ENCODE measurements at regions not wholly inside any gene's neighbourhood (a gene's known extent, or its start where the extent isn't known, plus 50 kb on each side); places are given as distances from the start of the nearest gene placed in this dataset.

DNA sequence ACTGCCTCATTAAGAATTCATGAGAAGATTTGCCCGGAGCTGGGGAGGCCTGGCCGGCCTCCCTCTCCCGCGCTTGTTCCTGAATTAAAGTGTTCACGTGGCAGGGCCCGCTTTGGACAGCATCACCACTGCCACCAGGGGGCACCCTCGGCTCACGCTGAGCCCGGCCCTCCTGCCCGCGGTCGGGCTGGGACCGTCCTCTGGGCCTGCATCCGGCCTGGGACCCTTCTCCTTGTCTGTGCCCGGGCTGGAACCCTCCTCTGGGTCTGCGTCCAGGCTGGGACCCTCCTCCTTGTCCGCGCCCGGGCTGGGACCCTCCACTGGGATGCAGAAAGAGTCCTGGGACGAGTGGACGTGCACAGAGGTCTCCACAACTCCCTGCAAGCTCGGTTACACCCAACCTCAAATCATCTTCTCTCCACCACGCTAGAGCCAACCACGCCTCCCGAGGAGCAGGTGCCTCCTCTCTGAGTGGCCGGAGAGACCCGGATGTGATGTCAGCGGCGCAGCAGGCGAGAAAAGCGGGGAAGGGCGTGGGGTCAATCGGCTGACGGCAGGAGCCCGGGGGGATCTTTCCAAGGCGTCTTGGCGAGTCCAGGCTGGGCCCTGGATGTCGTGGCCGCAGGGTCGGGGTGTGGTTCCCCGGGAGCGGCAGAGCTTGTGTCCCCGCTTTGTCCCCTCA, 50.9 kb upstream of the DACT2 start (continued):
- peak; percentile 83 for TF ChIP-seq BORCS8-MEF2B (CRISPR knock-in tag; IDR thresholded peaks at IDR 0.05)
- TF ChIP-seq NFKBIZ (CRISPR knock-in tag; IDR thresholded peaks at IDR 0.05) = 0 out of 2 replicates have a peak, but pooled peaks have one; percentile 40
- TF ChIP-seq HMGA1 (CRISPR knock-in tag; conservative IDR thresholded peaks at IDR 0.05) = no peak
- TF ChIP-seq, protein P1, sequence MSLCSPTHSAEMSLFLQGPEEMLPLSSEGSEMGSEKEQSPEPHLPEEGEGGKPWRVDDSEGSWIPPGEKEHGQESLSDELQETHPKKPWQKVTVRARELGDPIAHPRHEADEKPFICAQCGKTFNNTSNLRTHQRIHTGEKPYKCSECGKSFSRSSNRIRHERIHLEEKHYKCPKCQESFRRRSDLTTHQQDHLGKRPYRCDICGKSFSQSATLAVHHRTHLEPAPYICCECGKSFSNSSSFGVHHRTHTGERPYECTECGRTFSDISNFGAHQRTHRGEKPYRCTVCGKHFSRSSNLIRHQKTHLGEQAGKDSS (CRISPR knock-in tag; IDR thresholded peaks at IDR 0.05; ENCODE audit: borderline replicate concordance, low read depth) = peak; percentile 56; the same call in 1 of the 2 replicates
- TF ChIP-seq, protein P2, sequence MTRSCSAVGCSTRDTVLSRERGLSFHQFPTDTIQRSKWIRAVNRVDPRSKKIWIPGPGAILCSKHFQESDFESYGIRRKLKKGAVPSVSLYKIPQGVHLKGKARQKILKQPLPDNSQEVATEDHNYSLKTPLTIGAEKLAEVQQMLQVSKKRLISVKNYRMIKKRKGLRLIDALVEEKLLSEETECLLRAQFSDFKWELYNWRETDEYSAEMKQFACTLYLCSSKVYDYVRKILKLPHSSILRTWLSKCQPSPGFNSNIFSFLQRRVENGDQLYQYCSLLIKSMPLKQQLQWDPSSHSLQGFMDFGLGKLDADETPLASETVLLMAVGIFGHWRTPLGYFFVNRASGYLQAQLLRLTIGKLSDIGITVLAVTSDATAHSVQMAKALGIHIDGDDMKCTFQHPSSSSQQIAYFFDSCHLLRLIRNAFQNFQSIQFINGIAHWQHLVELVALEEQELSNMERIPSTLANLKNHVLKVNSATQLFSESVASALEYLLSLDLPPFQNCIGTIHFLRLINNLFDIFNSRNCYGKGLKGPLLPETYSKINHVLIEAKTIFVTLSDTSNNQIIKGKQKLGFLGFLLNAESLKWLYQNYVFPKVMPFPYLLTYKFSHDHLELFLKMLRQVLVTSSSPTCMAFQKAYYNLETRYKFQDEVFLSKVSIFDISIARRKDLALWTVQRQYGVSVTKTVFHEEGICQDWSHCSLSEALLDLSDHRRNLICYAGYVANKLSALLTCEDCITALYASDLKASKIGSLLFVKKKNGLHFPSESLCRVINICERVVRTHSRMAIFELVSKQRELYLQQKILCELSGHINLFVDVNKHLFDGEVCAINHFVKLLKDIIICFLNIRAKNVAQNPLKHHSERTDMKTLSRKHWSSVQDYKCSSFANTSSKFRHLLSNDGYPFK (CRISPR knock-in tag; IDR thresholded peaks at IDR 0.05; ENCODE audit: borderline replicate concordance) = peak; percentile 63; the same call in 1 of the 2 replicates
- TF ChIP-seq, protein P3, sequence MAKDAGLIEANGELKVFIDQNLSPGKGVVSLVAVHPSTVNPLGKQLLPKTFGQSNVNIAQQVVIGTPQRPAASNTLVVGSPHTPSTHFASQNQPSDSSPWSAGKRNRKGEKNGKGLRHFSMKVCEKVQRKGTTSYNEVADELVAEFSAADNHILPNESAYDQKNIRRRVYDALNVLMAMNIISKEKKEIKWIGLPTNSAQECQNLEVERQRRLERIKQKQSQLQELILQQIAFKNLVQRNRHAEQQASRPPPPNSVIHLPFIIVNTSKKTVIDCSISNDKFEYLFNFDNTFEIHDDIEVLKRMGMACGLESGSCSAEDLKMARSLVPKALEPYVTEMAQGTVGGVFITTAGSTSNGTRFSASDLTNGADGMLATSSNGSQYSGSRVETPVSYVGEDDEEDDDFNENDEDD (CRISPR knock-in tag; IDR thresholded peaks at IDR 0.05; ENCODE audit: borderline replicate concordance) = peak; percentile 84; the same call in 1 of the 2 replicates
- 0 out of 2 replicates have a peak, but pooled peaks have one; percentile 34 for TF ChIP-seq ZFP36L2 (CRISPR knock-in tag; IDR thresholded peaks at IDR 0.05)
- peak; percentile 74; the same call in 1 of the 2 replicates for TF ChIP-seq CBX5 (CRISPR knock-in tag; IDR thresholded peaks at IDR 0.05; ENCODE audit: borderline replicate concordance)
- no peak for TF ChIP-seq CBX1 (IDR thresholded peaks at IDR 0.05; ENCODE audit: low read depth)
- TF ChIP-seq ZNF619 (CRISPR knock-in tag; IDR thresholded peaks at IDR 0.05) = peak; percentile 65; the same call in 1 of the 2 replicates
- TF ChIP-seq SIX4 (CRISPR knock-in tag; IDR thresholded peaks at IDR 0.05) = no peak
- peak; percentile 68; the same call in 1 of the 2 replicates for TF ChIP-seq KDM4B (CRISPR knock-in tag; IDR thresholded peaks at IDR 0.05)
- TF ChIP-seq NRL (CRISPR knock-in tag; IDR thresholded peaks at IDR 0.05; ENCODE audit: borderline replicate concordance) = 0 out of 2 replicates have a peak, but pooled peaks have one; percentile 16
- TF ChIP-seq DR1 (CRISPR knock-in tag; IDR thresholded peaks at IDR 0.05) = 0 out of 2 replicates have a peak, but pooled peaks have one; percentile 19
- TF ChIP-seq SMAD1 (CRISPR knock-in tag; IDR thresholded peaks at IDR 0.05; ENCODE audit: borderline replicate concordance, low read depth) = 0 out of 2 replicates have a peak, but pooled peaks have one; percentile 59
- TF ChIP-seq KLF6 (CRISPR knock-in tag; IDR thresholded peaks at IDR 0.05) = no peak
- TF ChIP-seq EEA1 (CRISPR knock-in tag; IDR thresholded peaks at IDR 0.05; ENCODE audit: borderline replicate concordance) = peak; percentile 42; the same call in 1 of the 2 replicates
- TF ChIP-seq ZNF33B (CRISPR knock-in tag; IDR thresholded peaks at IDR 0.05) = 0 out of 2 replicates have a peak, but pooled peaks have one; percentile 48
- TF ChIP-seq, protein P4, sequence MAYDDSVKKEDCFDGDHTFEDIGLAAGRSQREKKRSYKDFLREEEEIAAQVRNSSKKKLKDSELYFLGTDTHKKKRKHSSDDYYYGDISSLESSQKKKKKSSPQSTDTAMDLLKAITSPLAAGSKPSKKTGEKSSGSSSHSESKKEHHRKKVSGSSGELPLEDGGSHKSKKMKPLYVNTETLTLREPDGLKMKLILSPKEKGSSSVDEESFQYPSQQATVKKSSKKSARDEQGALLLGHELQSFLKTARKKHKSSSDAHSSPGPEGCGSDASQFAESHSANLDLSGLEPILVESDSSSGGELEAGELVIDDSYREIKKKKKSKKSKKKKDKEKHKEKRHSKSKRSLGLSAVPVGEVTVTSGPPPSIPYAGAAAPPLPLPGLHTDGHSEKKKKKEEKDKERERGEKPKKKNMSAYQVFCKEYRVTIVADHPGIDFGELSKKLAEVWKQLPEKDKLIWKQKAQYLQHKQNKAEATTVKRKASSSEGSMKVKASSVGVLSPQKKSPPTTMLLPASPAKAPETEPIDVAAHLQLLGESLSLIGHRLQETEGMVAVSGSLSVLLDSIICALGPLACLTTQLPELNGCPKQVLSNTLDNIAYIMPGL (CRISPR knock-in tag; IDR thresholded peaks at IDR 0.05; ENCODE audit: borderline replicate concordance in 1 of 2, low read depth in 1 of 2) = peak; percentile 46 to 56; a peak in 2 of 4 replicates
- no peak for TF ChIP-seq ZFP37 (CRISPR knock-in tag; IDR thresholded peaks at IDR 0.05; ENCODE audit: borderline replicate concordance)
- TF ChIP-seq, protein P5, sequence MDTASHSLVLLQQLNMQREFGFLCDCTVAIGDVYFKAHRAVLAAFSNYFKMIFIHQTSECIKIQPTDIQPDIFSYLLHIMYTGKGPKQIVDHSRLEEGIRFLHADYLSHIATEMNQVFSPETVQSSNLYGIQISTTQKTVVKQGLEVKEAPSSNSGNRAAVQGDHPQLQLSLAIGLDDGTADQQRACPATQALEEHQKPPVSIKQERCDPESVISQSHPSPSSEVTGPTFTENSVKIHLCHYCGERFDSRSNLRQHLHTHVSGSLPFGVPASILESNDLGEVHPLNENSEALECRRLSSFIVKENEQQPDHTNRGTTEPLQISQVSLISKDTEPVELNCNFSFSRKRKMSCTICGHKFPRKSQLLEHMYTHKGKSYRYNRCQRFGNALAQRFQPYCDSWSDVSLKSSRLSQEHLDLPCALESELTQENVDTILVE (CRISPR knock-in tag; IDR thresholded peaks at IDR 0.05) = peak; percentile 34; the same call in 1 of the 2 replicates
- TF ChIP-seq STAG1 (CRISPR knock-in tag; IDR thresholded peaks at IDR 0.05) = peak; percentile 98

Data from HepG2 (cell line).